ENCODE measurements at regions not wholly inside any gene's neighbourhood (a gene's known extent, or its start where the extent isn't known, plus 50 kb on each side); places are given as distances from the start of the nearest gene placed in this dataset.
"Not testable (repeated sequence)": the region's sequence is repeated elsewhere in the genome, so short reads cannot be mapped to it uniquely, and the experiment has no call there.

GRCh38 chr7:85292908-85293576, 106.2 kb upstream of the SEMA3D start:
- no peak for DNase-seq

GRCh38 chr7:85290269-85290668, 103.4 kb upstream of the SEMA3D start:
- no peak for DNase-seq

- no peak for DNase-seq
Measured at GRCh38 chr7:85289279-85289678, 102.4 kb upstream of the SEMA3D start.

- DNase-seq: peak; percentile 91
Measured at GRCh38 chr7:85287106-85287825, 100.4 kb upstream of the SEMA3D start.

- DNase-seq: no peak
Measured at GRCh38 chr7:85286446-85286845, 99.6 kb upstream of the SEMA3D start.

- DNase-seq: no peak
Measured at GRCh38 chr7:85285527-85285926, 98.7 kb upstream of the SEMA3D start.

GRCh38 chr7:85275204-85275603, 88.3 kb upstream of the SEMA3D start:
- no peak for DNase-seq

GRCh38 chr7:85274454-85274853, 87.6 kb upstream of the SEMA3D start:
- DNase-seq: no peak

GRCh38 chr7:85262891-85263290, 76.0 kb upstream of the SEMA3D start:
- DNase-seq: peak; percentile 63

- DNase-seq: peak; percentile 69
Measured at GRCh38 chr7:85261336-85261735, 74.5 kb upstream of the SEMA3D start.

GRCh38 chr7:85249787-85250186, 62.9 kb upstream of the SEMA3D start:
- DNase-seq: not testable (repeated sequence)

GRCh38 chr7:85239109-85239508, 52.3 kb upstream of the SEMA3D start:
- no peak for DNase-seq

- DNase-seq: peak; percentile 84
Measured at GRCh38 chr7:85237721-85238120, 50.9 kb upstream of the SEMA3D start.
